ENCODE measurements at regions not wholly inside any gene's neighbourhood (a gene's known extent, or its start where the extent isn't known, plus 50 kb on each side); places are given as distances from the start of the nearest gene placed in this dataset.

DNA sequence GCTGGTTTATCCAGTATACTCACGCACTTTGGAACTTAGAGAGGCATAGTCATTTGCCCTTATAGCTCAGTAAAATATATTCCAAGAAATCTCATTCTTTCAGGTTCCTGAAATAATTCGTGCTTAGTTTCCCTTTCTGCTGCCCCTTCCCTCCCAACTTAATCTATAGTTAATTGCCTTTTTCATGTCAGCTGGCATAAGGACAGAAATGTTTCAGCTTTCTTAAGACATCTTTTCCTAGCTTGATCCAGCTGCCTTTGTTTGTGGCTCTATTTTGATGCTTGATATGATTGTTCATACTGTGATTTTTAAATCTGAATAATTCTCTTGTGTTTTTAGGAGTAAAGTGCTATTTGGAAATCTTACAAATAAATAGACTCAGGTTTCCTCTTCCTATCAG lies 120.0 kb upstream of the SEL1L start:
- TF ChIP-seq, protein P1, sequence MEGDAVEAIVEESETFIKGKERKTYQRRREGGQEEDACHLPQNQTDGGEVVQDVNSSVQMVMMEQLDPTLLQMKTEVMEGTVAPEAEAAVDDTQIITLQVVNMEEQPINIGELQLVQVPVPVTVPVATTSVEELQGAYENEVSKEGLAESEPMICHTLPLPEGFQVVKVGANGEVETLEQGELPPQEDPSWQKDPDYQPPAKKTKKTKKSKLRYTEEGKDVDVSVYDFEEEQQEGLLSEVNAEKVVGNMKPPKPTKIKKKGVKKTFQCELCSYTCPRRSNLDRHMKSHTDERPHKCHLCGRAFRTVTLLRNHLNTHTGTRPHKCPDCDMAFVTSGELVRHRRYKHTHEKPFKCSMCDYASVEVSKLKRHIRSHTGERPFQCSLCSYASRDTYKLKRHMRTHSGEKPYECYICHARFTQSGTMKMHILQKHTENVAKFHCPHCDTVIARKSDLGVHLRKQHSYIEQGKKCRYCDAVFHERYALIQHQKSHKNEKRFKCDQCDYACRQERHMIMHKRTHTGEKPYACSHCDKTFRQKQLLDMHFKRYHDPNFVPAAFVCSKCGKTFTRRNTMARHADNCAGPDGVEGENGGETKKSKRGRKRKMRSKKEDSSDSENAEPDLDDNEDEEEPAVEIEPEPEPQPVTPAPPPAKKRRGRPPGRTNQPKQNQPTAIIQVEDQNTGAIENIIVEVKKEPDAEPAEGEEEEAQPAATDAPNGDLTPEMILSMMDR (IDR thresholded peaks at IDR 0.05): no peak
- TF ChIP-seq POLR2A (IDR thresholded peaks at IDR 0.05): no peak
